ENCODE measurements at regions not wholly inside any gene's neighbourhood (a gene's known extent, or its start where the extent isn't known, plus 50 kb on each side); places are given as distances from the start of the nearest gene placed in this dataset.

DNA sequence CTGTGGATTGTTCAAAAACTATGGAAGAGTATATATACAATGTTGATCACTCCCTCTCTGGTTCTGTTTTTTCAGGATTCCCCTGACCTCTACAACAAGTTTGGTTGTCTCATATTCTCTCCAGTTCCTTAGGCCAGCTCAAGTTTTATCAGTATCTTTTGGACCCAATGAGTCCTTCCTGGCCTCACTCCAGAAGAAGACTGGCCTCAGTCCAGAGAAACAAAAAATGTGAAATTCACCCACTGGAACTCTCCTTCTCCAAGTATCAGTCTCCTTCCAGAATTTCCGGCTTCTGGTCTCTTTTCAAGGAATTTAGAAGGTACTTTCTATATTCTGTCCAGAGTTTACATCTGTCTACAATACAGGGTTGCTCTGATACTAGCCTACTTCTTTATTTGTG, 537.8 kb upstream of the FTMT start:
- H3K4me3 ChIP-seq (ENCODE audit: low read depth in 2 of 2, low read length in 1 of 2), result no peak overlapping the region
- no peak overlapping the region for H3K27ac ChIP-seq (ENCODE audit: low read depth in 2 of 2, low read length in 1 of 2)

More for the DNA sequence above, 537.8 kb upstream of the FTMT start:
- no peaks in the 10 kb centered on the region for H3K27me3 ChIP-seq (ENCODE audit: insufficient read depth)
- no peaks in the 10 kb centered on the region for H4K20me1 ChIP-seq (ENCODE audit: insufficient read depth)
- H3K36me3 ChIP-seq (replicated peaks in 1 of 2; ENCODE audit: control insufficient read depth in 1 of 2, insufficient read depth in 2 of 2, low read length in 1 of 2), result peaks cover 0 to 3% of the 10 kb centered on the region in 2 experiments
- peaks cover 4% of the 10 kb centered on the region for H3F3A ChIP-seq (replicated peaks; ENCODE audit: insufficient read depth)
- no peak for DNase-seq
- ChIA-PET POLR2A (no interaction called here), CTCF (no interaction called here)
- WGBS (ENCODE audit: low lambda C conversion rate), result 89% methylated on average over 1 of the region's 1 CpG
- H2AFZ ChIP-seq (ENCODE audit: low read depth), result no peak overlapping the region
- no peaks in the 10 kb centered on the region for H3K4me1 ChIP-seq (ENCODE audit: control insufficient read depth in 1 of 2, insufficient read depth in 2 of 2, low read depth in 1 of 2, low read length in 1 of 2)
- H3K4me2 ChIP-seq, result no peak overlapping the region
- H3K9ac ChIP-seq, result no peak overlapping the region
- H3K9me3 ChIP-seq, result no peaks in the 10 kb centered on the region
- TF ChIP-seq, protein P1, sequence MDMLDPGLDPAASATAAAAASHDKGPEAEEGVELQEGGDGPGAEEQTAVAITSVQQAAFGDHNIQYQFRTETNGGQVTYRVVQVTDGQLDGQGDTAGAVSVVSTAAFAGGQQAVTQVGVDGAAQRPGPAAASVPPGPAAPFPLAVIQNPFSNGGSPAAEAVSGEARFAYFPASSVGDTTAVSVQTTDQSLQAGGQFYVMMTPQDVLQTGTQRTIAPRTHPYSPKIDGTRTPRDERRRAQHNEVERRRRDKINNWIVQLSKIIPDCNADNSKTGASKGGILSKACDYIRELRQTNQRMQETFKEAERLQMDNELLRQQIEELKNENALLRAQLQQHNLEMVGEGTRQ (IDR thresholded peaks at IDR 0.05; ENCODE audit: borderline replicate concordance, low read depth, low read length), result no peak
- TF ChIP-seq JUND (IDR thresholded peaks at IDR 0.05), result no peak
- no peak for TF ChIP-seq MXI1 (IDR thresholded peaks at IDR 0.05; ENCODE audit: low read depth, low read length)
- TF ChIP-seq RFX5 (IDR thresholded peaks at IDR 0.05; ENCODE audit: low read length), result no peak
- TF ChIP-seq GATA2 (CRISPR knock-in tag; IDR thresholded peaks at IDR 0.05), result no peak
- TF ChIP-seq SMC3 (IDR thresholded peaks at IDR 0.05; ENCODE audit: low read depth, low read length), result no peak
- no peak for TF ChIP-seq GABPA (IDR thresholded peaks at IDR 0.05; ENCODE audit: low read depth)
- TF ChIP-seq, protein P2, sequence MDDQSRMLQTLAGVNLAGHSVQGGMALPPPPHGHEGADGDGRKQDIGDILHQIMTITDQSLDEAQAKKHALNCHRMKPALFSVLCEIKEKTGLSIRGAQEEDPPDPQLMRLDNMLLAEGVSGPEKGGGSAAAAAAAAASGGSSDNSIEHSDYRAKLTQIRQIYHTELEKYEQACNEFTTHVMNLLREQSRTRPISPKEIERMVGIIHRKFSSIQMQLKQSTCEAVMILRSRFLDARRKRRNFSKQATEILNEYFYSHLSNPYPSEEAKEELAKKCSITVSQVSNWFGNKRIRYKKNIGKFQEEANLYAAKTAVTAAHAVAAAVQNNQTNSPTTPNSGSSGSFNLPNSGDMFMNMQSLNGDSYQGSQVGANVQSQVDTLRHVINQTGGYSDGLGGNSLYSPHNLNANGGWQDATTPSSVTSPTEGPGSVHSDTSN (IDR thresholded peaks at IDR 0.05), result no peak
- no peak for TF ChIP-seq TEAD4 (IDR thresholded peaks at IDR 0.05; ENCODE audit: borderline replicate concordance, insufficient read depth)
- TF ChIP-seq, protein P3, sequence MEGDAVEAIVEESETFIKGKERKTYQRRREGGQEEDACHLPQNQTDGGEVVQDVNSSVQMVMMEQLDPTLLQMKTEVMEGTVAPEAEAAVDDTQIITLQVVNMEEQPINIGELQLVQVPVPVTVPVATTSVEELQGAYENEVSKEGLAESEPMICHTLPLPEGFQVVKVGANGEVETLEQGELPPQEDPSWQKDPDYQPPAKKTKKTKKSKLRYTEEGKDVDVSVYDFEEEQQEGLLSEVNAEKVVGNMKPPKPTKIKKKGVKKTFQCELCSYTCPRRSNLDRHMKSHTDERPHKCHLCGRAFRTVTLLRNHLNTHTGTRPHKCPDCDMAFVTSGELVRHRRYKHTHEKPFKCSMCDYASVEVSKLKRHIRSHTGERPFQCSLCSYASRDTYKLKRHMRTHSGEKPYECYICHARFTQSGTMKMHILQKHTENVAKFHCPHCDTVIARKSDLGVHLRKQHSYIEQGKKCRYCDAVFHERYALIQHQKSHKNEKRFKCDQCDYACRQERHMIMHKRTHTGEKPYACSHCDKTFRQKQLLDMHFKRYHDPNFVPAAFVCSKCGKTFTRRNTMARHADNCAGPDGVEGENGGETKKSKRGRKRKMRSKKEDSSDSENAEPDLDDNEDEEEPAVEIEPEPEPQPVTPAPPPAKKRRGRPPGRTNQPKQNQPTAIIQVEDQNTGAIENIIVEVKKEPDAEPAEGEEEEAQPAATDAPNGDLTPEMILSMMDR (IDR thresholded peaks at IDR 0.05), result no peak
- no peak for TF ChIP-seq CHD2 (IDR thresholded peaks at IDR 0.05; ENCODE audit: low read length, partially characterized antibody)
- TF ChIP-seq SIN3A (IDR thresholded peaks at IDR 0.05; ENCODE audit: borderline replicate concordance, low read depth, low read length), result no peak
- TF ChIP-seq, protein P4, sequence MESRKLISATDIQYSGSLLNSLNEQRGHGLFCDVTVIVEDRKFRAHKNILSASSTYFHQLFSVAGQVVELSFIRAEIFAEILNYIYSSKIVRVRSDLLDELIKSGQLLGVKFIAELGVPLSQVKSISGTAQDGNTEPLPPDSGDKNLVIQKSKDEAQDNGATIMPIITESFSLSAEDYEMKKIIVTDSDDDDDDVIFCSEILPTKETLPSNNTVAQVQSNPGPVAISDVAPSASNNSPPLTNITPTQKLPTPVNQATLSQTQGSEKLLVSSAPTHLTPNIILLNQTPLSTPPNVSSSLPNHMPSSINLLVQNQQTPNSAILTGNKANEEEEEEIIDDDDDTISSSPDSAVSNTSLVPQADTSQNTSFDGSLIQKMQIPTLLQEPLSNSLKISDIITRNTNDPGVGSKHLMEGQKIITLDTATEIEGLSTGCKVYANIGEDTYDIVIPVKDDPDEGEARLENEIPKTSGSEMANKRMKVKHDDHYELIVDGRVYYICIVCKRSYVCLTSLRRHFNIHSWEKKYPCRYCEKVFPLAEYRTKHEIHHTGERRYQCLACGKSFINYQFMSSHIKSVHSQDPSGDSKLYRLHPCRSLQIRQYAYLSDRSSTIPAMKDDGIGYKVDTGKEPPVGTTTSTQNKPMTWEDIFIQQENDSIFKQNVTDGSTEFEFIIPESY (IDR thresholded peaks at IDR 0.05; ENCODE audit: borderline replicate concordance, low read depth), result no peak
- TF ChIP-seq MEF2A (IDR thresholded peaks at IDR 0.05; ENCODE audit: borderline replicate concordance, low read depth), result no peak
- no peak for TF ChIP-seq FOXM1 (IDR thresholded peaks at IDR 0.05; ENCODE audit: low read depth)
- no peak for TF ChIP-seq ELF1 (IDR thresholded peaks at IDR 0.05)
- TF ChIP-seq TCF12 (IDR thresholded peaks at IDR 0.05), result no peak
- no peak for TF ChIP-seq POLR2AphosphoS5 (IDR thresholded peaks at IDR 0.05; ENCODE audit: low read depth, low read length)
- no peaks in the 10 kb centered on the region for H3K9me2 ChIP-seq
- no peaks in the 10 kb centered on the region for H3K79me2 ChIP-seq (ENCODE audit: insufficient read depth)

Measured in SK-N-SH (cell line).